ENCODE measurements at regions not wholly inside any gene's neighbourhood (a gene's known extent, or its start where the extent isn't known, plus 50 kb on each side); places are given as distances from the start of the nearest gene placed in this dataset.

DNA sequence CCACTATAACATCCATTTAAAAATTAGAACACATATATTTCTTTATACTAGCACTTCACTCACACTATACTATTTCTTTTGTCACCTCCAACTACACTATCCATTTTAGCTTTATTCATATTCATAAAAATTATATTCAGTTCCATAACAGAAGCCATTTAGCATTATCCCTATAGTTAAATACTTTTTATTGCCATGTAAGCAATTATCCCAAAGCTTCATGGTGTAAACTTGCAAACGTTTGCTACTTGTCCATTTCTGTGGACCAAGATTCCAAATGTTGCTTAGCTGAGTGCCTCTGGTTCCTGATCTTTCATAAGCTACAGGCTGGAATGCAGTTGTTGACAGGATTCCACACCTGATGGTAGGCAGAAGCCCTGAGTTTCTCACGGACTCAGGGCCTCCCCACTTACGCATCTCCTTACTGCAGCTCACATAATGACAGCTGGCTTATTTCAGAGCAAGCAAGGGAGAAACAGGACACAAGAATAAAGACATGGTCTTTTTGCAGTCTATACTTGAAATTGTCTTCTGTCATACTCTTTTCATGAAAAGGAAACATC lies 1584.8 kb downstream of the SLITRK5 start:
- 42 to 55% (median 51%) methylated on average over 3 of the region's 3 CpGs for WGBS, 3 donors
- Histone ChIP-seq H3K27me3 (no peaks in the 10 kb centered on the region), H3K4me1 (ENCODE audit: insufficient read depth) (no peaks in the 10 kb centered on the region), H3K27ac (no peak overlapping the region), H3K36me3 (no peaks in the 10 kb centered on the region), H3K9me3 (no peaks in the 10 kb centered on the region), H3K4me3 (no peak overlapping the region)
- intact Hi-C loops (cut with DNase I) = no loop called here
- TF ChIP-seq, protein P1, sequence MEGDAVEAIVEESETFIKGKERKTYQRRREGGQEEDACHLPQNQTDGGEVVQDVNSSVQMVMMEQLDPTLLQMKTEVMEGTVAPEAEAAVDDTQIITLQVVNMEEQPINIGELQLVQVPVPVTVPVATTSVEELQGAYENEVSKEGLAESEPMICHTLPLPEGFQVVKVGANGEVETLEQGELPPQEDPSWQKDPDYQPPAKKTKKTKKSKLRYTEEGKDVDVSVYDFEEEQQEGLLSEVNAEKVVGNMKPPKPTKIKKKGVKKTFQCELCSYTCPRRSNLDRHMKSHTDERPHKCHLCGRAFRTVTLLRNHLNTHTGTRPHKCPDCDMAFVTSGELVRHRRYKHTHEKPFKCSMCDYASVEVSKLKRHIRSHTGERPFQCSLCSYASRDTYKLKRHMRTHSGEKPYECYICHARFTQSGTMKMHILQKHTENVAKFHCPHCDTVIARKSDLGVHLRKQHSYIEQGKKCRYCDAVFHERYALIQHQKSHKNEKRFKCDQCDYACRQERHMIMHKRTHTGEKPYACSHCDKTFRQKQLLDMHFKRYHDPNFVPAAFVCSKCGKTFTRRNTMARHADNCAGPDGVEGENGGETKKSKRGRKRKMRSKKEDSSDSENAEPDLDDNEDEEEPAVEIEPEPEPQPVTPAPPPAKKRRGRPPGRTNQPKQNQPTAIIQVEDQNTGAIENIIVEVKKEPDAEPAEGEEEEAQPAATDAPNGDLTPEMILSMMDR (IDR thresholded peaks at IDR 0.05) = no peak
- no peak for TF ChIP-seq POLR2A (IDR thresholded peaks at IDR 0.05)
- TF ChIP-seq EP300 (IDR thresholded peaks at IDR 0.05) = no peak
- DNase-seq = no peak

DNA sequence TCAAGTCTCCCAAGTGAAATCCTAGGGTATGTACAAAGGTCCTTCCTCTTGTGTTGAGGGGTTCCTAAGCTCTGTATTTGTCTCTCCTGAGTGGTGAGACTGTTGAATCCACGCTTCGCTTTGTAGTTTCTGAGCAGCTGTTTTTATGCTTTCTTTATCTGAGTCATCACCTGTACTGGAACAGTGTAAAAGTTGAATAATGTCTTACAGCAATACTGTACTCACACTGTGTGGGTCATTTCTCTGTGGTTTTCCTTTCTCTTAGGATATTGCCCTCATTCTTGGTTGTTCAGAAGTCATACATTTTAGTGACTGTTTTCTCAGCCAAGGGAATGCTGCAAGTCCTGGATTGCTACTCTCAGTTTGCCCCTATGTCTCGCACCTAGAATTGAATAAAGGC lies 1596.6 kb downstream of the SLITRK5 start:
- Histone ChIP-seq H3K27me3 (no peaks in the 10 kb centered on the region), H3K27ac (no peak overlapping the region), H3K9me3 (no peaks in the 10 kb centered on the region), H3K4me1 (ENCODE audit: insufficient read depth) (no peaks in the 10 kb centered on the region), H3K36me3 (no peaks in the 10 kb centered on the region), H3K4me3 (no peak overlapping the region)
- no peak for TF ChIP-seq EP300 (IDR thresholded peaks at IDR 0.05)
- no peak for TF ChIP-seq POLR2A (IDR thresholded peaks at IDR 0.05)
- TF ChIP-seq, protein P1 (IDR thresholded peaks at IDR 0.05) = no peak
- intact Hi-C loops (cut with DNase I) = no loop called here
- WGBS, 3 donors = 90 to 93% (median 92%) methylated on average over 3 of the region's 3 CpGs
- no peak for DNase-seq

DNA sequence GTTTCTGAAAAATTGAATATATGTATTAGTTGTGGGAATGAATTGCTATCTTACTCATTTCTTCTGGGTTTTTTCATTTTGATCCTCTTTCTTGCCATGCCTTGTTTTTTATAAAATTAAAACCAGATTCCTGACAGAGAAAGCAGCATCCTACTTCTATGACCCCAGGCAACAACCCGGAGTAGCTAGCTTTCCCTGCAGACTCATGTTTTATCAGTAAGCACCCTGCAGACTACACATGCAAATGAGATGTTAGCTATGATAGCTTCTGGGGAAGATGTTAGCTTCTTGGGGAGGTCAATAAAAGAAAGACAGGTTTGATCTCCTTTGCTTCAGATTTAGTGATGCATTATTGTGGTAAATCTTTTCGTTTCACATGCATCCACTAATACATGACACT lies 1598.6 kb downstream of the SLITRK5 start:
- Histone ChIP-seq H3K27ac (no peak overlapping the region), H3K36me3 (no peaks in the 10 kb centered on the region), H3K4me3 (no peak overlapping the region), H3K4me1 (ENCODE audit: insufficient read depth) (no peaks in the 10 kb centered on the region), H3K27me3 (no peaks in the 10 kb centered on the region), H3K9me3 (no peaks in the 10 kb centered on the region)
- intact Hi-C loops (cut with DNase I) = no loop called here
- 76 to 83% (median 80%) methylated on average over 2 of the region's 2 CpGs for WGBS, 3 donors
- DNase-seq = no peak
- TF ChIP-seq, protein P1 (IDR thresholded peaks at IDR 0.05) = no peak
- TF ChIP-seq EP300 (IDR thresholded peaks at IDR 0.05) = no peak
- TF ChIP-seq POLR2A (IDR thresholded peaks at IDR 0.05) = no peak

DNA sequence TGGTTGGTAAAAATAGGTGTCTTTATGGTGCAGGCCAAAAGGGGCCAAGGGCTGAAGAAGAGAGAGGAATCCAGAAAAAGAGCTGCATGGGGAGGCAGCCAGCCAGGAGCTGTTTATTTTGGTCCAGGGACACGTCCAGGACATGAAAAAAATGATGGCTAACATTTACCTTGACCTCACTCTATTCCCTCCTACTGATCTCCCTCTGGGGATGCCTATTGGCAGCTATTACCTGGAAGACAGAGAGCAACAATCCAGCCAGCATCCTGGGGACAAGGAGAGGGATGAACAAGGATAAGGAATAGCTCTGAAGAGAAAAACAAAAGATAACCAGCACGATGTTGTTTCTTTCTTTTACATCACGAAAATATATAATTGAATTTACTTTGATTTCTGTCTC lies 1599.6 kb downstream of the SLITRK5 start:
- intact Hi-C loops (cut with DNase I) = no loop called here
- TF ChIP-seq, protein P1 (IDR thresholded peaks at IDR 0.05) = no peak
- TF ChIP-seq EP300 (IDR thresholded peaks at IDR 0.05) (no peak), POLR2A (IDR thresholded peaks at IDR 0.05) (no peak)
- no peaks in the 10 kb centered on the region for H3K36me3 ChIP-seq
- WGBS, 3 donors = 9 to 19% (median 11%) methylated on average over 3 of the region's 3 CpGs
- no peaks in the 10 kb centered on the region for H3K27me3 ChIP-seq
- no peaks in the 10 kb centered on the region for H3K4me1 ChIP-seq (ENCODE audit: insufficient read depth)
- no peak overlapping the region for H3K27ac ChIP-seq
- no peaks in the 10 kb centered on the region for H3K9me3 ChIP-seq
- H3K4me3 ChIP-seq = no peak overlapping the region
- no peak for DNase-seq

Measured in ovary (tissue), 7 donors.